NCI-H1436 (cell line): ENCODE measurements at regions not wholly inside any gene's neighbourhood (a gene's known extent, or its start where the extent isn't known, plus 50 kb on each side); places are given as distances from the start of the nearest gene placed in this dataset.

Source experiments
- DNase-seq: peaks from one replicate; lab custom pipeline; 2025; lab: John Stamatoyannopoulos, UW

- no peak for DNase-seq
Observed at GRCh38 chr2:224210286-224211180, 171.4 kb upstream of the SERPINE2 start.

- no peak for DNase-seq
Observed at GRCh38 chr2:224209555-224210285, 170.6 kb upstream of the SERPINE2 start.

- DNase-seq, result no peak
Observed at GRCh38 chr2:224208443-224208842, 169.4 kb upstream of the SERPINE2 start.

DNA sequence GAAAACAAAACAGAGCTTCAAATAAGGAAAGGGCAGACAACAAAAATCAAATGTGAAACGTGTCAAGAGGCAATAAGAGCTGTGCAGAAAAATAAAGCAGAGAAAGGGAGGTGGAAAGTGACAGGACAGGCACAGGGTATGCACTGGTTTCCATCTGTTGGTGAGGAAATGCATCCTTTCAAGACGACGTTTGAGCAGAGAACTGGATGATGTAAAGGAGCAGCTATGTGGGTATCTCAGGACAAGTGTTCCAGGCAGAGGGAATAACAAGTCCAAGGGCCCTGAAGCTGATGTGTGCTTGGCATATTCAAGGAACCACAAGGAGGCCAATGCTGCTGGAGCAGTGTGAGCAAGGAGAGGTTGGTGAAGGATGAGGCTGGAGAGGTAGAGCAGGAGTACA lies 168.9 kb upstream of the SERPINE2 start:
- DNase-seq, result no peak

- no peak for DNase-seq
Observed at GRCh38 chr2:224206816-224207215, 167.7 kb upstream of the SERPINE2 start.

DNA sequence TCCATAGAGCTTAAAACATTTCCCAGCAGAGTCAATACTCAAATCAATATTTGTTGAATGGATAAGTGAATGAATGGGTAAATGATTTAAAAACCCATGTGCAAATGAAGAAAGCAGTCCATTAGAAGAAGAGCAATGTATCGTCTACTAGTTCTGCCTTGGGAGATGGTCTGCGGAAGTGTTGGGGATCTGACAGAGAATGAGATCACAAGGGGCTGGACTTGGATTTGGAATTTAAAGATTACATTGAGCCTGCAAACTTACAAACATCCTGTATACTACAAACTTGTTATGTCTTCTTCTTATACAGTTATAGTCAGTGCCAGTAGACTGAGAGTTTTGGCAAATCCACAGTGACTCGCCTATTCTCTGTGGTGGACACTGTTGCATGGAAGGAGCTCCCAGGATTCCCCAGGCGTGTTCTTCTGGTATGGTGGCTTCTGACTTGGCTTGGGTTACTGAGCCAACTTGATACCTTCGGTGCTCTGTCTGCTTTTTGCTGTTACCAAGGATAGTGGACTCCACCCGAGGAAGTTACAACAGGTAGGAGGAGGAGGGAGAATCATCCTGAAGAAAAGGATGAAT lies 163.3 kb upstream of the SERPINE2 start:
- no peak for DNase-seq

DNA sequence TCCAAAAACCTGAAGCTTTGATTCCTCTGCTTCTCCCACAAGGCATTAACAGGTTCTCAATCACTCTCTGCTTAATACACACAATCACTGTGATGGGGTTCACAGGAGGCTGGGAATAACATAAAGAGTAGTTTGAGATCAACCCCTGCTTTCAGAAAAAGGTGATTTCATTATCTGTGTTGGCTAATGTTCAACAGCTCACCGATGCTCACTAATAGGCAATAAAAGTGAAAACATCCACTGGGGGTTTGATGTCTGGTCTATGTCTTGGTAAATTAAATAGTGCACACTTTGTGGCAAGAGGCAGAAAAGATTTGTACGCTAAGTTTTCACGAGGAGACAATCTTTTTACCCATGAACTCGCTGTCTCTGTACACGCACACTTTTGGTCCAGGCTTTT lies 159.3 kb upstream of the SERPINE2 start:
- no peak for DNase-seq

DNA sequence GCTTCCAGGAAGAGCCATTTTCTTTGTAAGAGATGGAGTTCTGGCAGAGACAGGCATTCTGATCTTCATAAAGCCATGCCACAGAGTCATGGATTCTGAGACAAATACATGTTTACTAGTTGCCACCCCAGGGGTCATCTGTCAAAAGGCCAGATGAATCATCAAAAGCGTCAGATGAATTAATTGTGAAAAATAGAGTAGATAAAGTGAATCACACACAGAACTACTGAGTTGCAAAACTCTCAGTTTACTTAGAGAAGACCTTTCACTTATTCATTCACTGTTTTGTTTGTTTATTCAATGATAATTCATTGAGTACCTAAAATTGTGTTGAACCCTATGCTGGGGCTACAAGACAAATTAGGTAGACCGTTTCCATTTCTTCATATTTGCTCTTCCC lies 157.7 kb upstream of the SERPINE2 start:
- DNase-seq, result no peak

DNA sequence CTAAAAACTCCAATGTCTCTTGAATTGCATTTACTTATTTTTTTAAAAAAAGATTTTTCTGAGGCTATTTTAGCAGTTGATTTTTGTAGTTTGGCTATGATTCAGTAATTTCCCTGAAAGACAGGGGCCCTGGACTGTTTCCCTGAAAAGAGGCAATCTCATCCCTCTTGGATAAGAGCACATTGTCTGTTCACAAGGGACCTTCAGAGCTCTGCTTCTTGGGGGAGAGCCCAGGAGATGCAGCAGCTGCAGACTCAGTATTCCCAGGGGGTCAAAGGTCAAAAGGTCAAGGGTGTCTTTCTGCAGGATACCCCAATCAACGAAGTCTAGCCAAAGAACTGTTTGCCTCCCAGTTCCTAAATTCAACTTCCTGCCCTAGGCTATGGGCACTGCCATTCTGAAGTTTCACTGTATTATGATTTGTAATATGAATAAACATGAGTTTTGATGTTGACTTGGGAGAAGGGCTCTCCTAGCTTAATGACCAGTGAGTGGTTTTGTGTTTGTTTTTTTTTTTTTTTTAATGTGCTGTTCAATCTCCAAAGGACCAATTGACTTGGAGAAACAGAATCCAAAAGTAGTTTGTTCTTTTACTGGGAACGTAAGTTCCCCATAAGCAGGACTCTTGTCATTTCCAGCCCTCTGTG lies 157.0 kb upstream of the SERPINE2 start:
- no peak for DNase-seq

DNA sequence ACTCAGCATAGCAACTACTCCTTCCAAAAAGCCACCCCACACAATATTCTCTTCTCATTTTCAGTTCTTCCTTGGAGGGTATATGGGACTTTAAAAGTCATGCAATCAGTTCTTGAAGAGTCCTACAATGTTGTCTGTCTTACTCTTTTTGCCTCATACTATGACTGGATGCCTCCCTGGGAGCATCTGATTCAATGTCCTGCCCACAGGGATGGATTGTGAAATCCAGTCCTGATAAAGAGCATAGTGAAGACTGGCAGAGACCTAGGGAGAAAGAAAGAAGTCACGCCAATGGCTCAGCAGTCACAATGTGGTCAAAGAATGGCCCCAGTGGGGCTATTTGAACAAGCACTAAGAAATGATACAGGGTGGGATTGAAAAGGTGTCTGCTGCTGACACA lies 155.1 kb upstream of the SERPINE2 start:
- no peak for DNase-seq

GRCh38 chr2:224191465-224191864 lies 152.4 kb upstream of the SERPINE2 start:
- no peak for DNase-seq

- DNase-seq, result no peak
Observed at GRCh38 chr2:224190936-224191270, 151.8 kb upstream of the SERPINE2 start.

DNA sequence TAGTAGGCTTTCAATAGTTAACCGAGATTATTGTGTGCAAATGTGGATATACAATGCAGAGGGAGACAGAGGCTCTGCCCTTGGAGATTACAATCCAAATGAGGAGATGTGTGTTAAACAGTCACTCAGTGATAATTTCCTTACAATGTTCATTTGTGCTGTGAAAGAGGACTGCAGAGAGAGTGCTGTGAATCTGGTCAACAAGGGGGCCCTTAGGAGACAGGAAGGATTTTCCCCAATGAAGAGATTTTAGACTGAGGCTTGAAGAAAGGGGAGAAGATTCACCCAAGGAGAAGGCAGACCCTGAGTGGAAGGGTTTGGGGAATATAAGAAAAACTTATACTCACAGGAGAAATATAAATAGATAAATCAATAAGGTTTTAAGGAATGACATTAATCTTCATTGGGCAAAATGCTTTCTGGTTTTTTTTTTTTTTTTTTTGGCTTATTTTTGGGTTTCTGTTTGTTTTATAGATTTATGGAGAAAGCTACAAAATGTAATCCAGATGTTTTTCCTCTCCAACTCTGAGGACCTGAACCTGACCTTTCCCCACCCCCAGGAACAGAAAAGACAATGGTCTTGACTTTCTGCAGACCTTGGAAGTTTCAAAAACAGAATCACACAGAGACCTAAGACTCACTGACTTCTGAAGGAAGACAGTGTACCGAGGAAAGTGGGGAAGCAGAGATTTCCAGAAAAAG lies 151.3 kb upstream of the SERPINE2 start:
- DNase-seq, result no peak

DNA sequence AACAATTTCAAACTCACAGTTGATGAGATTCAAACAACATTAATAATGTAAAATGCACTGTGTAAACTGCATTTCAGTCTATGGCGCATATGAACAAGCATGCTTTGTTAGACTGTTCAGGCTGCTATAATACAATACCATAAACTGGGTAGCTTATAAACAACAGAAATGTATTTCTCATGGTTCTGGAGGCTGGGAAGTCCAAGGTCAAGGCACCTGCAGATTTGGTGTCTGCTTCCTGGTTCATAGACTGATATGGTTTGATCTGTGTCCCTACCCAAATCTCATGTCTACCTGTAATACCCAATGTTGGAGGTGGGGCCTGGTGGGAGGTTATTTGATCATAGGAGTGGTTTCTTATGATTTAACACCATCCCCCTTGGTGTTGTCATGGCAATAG lies 148.1 kb upstream of the SERPINE2 start:
- no peak for DNase-seq

DNA sequence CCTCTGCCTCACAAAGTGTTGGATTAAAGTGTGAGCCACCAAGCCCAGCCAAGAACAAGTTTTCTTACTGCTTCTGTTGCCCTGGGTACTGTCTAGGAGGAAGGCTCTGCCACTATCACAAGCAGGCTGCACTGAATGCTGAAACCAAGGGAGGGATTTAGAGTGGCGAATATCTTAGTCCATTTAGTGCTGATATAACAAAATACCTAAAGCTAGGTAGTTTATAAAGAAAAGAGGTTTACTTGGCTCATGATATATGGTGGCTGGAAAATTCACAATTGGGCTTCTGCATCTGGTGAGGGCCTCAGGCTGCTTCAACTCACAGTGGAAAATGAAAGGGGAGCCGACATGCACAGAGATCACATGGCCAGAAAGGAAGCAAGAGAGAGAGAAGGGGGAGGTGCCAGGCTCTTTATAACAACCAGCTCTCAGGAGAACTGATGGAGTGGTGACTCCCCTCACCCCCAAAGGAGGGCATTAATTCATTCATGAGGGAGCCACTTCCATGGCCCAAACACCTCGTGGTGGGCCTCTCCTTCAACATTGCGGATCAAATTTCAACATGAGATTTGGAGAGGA lies 146.0 kb upstream of the SERPINE2 start:
- DNase-seq, result no peak

DNA sequence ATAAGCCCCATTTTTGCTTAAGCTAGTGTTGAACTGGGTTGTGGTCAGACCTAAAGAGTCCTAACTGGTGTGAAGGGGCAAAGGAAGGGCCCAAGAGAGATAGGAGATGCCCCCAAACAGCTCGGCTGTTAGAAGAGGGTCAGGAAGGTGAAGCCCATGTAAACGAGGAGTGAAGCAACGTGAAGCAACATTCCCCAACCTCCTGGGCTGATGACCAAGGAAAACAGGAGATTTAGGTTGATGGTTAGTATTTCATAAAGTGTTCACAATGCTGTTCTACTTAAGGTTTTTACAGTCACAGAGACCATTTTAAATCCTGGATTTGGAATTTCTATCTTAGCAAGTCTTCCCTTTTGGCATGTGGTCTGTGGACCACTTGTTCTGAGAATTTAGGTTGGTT lies 144.0 kb upstream of the SERPINE2 start:
- no peak for DNase-seq

GRCh38 chr2:224182498-224182897 lies 143.4 kb upstream of the SERPINE2 start:
- DNase-seq, result no peak

GRCh38 chr2:224181534-224182155 lies 142.6 kb upstream of the SERPINE2 start:
- DNase-seq, result no peak

GRCh38 chr2:224180810-224181209 lies 141.7 kb upstream of the SERPINE2 start:
- no peak for DNase-seq

- DNase-seq, result no peak
Observed at GRCh38 chr2:224178056-224178455, 139.0 kb upstream of the SERPINE2 start.

DNA sequence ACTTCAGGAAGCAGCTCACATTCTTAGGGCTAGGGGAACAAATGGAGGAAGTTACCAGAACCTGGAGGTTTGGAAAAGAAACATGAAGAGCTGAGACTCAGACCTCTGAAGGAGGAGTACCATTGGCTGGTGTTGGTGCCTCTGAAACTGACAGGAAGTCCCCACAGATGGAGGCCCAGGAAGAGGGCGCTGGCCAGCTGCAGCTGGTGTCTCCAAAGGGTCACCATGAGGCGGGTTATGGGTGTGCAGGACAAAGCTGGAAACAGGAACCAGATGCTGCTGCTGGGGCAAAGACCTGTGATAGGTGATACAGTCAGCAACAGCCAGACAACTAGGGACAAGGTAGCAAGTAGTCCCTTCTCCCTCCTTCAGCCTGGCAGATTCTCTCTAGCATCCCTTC lies 136.5 kb upstream of the SERPINE2 start:
- DNase-seq, result no peak
